GM23248 (cell line): ENCODE measurements at regions not wholly inside any gene's neighbourhood (a gene's known extent, or its start where the extent isn't known, plus 50 kb on each side); places are given as distances from the start of the nearest gene placed in this dataset.

Experiments used
- EZH2 ChIP-seq: fragments of 200-600 bp; sonication (generic); IDR thresholded peaks from 2 replicates; pipeline ENCODE4 v1.6.1; 2018; ENCODE audit warnings: antibody characterized with exemption, mild to moderate bottlenecking; ENCODE audit not compliant: insufficient read depth, poor library complexity, severe bottlenecking
- EZH2phosphoT487 ChIP-seq: fragments of 200-600 bp; sonication (generic); IDR thresholded peaks from 2 replicates; pipeline ENCODE4 v1.6.1; 2018; ENCODE audit warnings: antibody characterized with exemption, moderate library complexity, mild to moderate bottlenecking, low read depth; ENCODE audit not compliant: insufficient read depth

GRCh38 chr3:22986958-22987357 is 216.2 kb upstream of the UBE2E2 start:
- TF ChIP-seq EZH2 (no peak), EZH2phosphoT487 (no peak)
